ENCODE measurements at regions not wholly inside any gene's neighbourhood (a gene's known extent, or its start where the extent isn't known, plus 50 kb on each side); places are given as distances from the start of the nearest gene placed in this dataset.

GRCh38 chr9:82457298-82457697 is 468.7 kb downstream of the SPATA31D1 start:
- no peak for TF ChIP-seq CTCF (IDR thresholded peaks at IDR 0.05)
- TF ChIP-seq POLR2A (IDR thresholded peaks at IDR 0.05): no peak
- WGBS, 2 donors: 65 to 85% methylated on average over 2 of the region's 2 CpGs
- H3K4me3 ChIP-seq (ENCODE audit: low read depth, poor library complexity, severe bottlenecking): no peak overlapping the region
- intact Hi-C loops (cut with DNase I; ENCODE audit: low total_unique reads): no loop called here
- DNase-seq (ENCODE audit: low spot score in 2 of 2): no peak

- intact Hi-C loops (cut with DNase I; ENCODE audit: low total_unique reads): no loop called here
- WGBS, 2 donors: 77 to 79% methylated on average over 5 of the region's 5 CpGs
- DNase-seq (ENCODE audit: low spot score in 2 of 2): no peak
- H3K4me3 ChIP-seq (ENCODE audit: low read depth, poor library complexity, severe bottlenecking): no peak overlapping the region
- TF ChIP-seq CTCF (IDR thresholded peaks at IDR 0.05): no peak
- TF ChIP-seq POLR2A (IDR thresholded peaks at IDR 0.05): no peak
Measured at GRCh38 chr9:82457891-82458290, 469.3 kb downstream of the SPATA31D1 start.

GRCh38 chr9:82458296-82458695 is 469.7 kb downstream of the SPATA31D1 start:
- H3K4me3 ChIP-seq (ENCODE audit: low read depth, poor library complexity, severe bottlenecking): no peak overlapping the region
- DNase-seq (ENCODE audit: low spot score in 2 of 2): no peak
- intact Hi-C loops (cut with DNase I; ENCODE audit: low total_unique reads): no loop called here
- TF ChIP-seq POLR2A (IDR thresholded peaks at IDR 0.05) (no peak), CTCF (IDR thresholded peaks at IDR 0.05) (no peak)
- WGBS, 2 donors: 65 to 70% methylated on average over 2 of the region's 2 CpGs

- no peak for TF ChIP-seq POLR2A (IDR thresholded peaks at IDR 0.05)
- no peak for TF ChIP-seq CTCF (IDR thresholded peaks at IDR 0.05)
- intact Hi-C loops (cut with DNase I; ENCODE audit: low total_unique reads): no loop called here
- WGBS, 2 donors: 77 to 89% methylated on average over 11 of the region's 11 CpGs
- H3K4me3 ChIP-seq (ENCODE audit: low read depth, poor library complexity, severe bottlenecking): no peak overlapping the region
- DNase-seq (ENCODE audit: low spot score in 2 of 2): no peak
Measured at GRCh38 chr9:82466616-82467260, 478.2 kb downstream of the SPATA31D1 start.

- 27 to 34% methylated on average over 2 of the region's 2 CpGs for WGBS, 2 donors
- no peak for DNase-seq (ENCODE audit: low spot score in 2 of 2)
- no peak overlapping the region for H3K4me3 ChIP-seq (ENCODE audit: low read depth, poor library complexity, severe bottlenecking)
- no peak for TF ChIP-seq CTCF (IDR thresholded peaks at IDR 0.05)
- no peak for TF ChIP-seq POLR2A (IDR thresholded peaks at IDR 0.05)
- intact Hi-C loops (cut with DNase I; ENCODE audit: low total_unique reads): no loop called here
Measured at GRCh38 chr9:82467436-82467835, 478.9 kb downstream of the SPATA31D1 start.

GRCh38 chr9:82474235-82474634 is 485.7 kb downstream of the SPATA31D1 start:
- intact Hi-C loops (cut with DNase I; ENCODE audit: low total_unique reads): no loop called here
- no peak for TF ChIP-seq CTCF (IDR thresholded peaks at IDR 0.05)
- TF ChIP-seq POLR2A (IDR thresholded peaks at IDR 0.05): no peak
- H3K4me3 ChIP-seq (ENCODE audit: low read depth, poor library complexity, severe bottlenecking): no peak overlapping the region
- DNase-seq (ENCODE audit: low spot score in 2 of 2): no peak

Measured in lower leg skin (tissue), 4 donors.